Endothelial cell (in vitro differentiated cells): ENCODE measurements at regions not wholly inside any gene's neighbourhood (a gene's known extent, or its start where the extent isn't known, plus 50 kb on each side); places are given as distances from the start of the nearest gene placed in this dataset.

Source experiments
- DNase-seq: peaks from one replicate; pipeline ENCODE4 v3.0.0; 2021; ENCODE audit warnings: low spot score
- H3K27ac Mint-ChIP-seq: one replicate; pipeline ENCODE4 v1.8.0; 2021; ENCODE audit warnings: mixed read lengths, inconsistent platforms; ENCODE audit not compliant: unreplicated experiment
- H3K27me3 Mint-ChIP-seq: one replicate; pipeline ENCODE4 v1.8.0; 2021; ENCODE audit warnings: mild to moderate bottlenecking, moderate library complexity, mixed read lengths, inconsistent platforms; ENCODE audit not compliant: unreplicated experiment
- H3K36me3 Mint-ChIP-seq: one replicate; pipeline ENCODE4 v1.8.0; 2021; ENCODE audit warnings: mild to moderate bottlenecking, low read depth, mixed read lengths, inconsistent platforms; ENCODE audit not compliant: unreplicated experiment
- H3K4me1 Mint-ChIP-seq: one replicate; pipeline ENCODE4 v1.8.0; 2021; ENCODE audit warnings: mild to moderate bottlenecking, mixed read lengths, inconsistent platforms; ENCODE audit not compliant: unreplicated experiment
- H3K4me3 Mint-ChIP-seq: one replicate; pipeline ENCODE4 v1.8.0; 2021; ENCODE audit warnings: mild to moderate bottlenecking, mixed read lengths, inconsistent platforms; ENCODE audit not compliant: unreplicated experiment
- H3K9me3 Mint-ChIP-seq: one replicate; pipeline ENCODE4 v1.8.0; 2021; ENCODE audit warnings: mixed read lengths, inconsistent platforms; ENCODE audit not compliant: unreplicated experiment
- TF ChIP-seq, protein P1 (sequence below): fragments of 200-600 bp; sonication (generic); IDR thresholded peaks from one replicate; pipeline ENCODE4 v1.5.0; 2021; ENCODE audit warnings: antibody characterized with exemption; ENCODE audit not compliant: unreplicated experiment

DNA sequence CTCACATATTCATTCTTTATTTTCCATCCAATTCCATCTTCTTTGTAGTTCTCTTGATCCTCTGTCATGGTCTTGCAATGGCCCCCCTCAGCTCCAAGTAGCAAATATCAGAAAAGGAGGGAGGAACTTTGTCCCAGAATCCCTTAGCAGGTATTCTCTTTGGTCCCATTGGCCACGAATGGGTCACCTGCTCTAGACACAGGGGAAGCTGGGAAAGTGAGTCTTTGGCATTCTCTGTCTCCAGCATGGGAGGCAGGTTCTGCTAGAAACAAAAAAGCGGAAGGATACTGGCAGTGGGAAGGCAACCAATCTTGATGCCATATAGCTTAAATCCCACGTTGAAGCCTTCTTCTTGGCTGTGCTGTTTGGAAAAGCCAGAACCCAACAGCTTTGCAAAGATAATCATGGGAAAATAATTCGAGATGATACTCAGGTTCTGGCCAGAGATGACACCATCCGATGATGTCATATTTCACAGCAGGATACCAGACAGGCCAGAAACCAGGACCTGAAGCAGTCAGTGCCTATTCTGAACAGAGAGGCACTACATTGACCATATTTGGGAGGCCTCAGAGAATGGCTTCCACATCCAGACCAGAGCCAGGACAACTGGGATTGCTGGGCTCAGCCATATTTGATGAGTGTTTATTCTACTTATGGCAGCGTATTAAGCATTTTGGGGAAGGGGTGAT, 110.4 kb upstream of the ATXN3L start:
- TF ChIP-seq, protein P1, sequence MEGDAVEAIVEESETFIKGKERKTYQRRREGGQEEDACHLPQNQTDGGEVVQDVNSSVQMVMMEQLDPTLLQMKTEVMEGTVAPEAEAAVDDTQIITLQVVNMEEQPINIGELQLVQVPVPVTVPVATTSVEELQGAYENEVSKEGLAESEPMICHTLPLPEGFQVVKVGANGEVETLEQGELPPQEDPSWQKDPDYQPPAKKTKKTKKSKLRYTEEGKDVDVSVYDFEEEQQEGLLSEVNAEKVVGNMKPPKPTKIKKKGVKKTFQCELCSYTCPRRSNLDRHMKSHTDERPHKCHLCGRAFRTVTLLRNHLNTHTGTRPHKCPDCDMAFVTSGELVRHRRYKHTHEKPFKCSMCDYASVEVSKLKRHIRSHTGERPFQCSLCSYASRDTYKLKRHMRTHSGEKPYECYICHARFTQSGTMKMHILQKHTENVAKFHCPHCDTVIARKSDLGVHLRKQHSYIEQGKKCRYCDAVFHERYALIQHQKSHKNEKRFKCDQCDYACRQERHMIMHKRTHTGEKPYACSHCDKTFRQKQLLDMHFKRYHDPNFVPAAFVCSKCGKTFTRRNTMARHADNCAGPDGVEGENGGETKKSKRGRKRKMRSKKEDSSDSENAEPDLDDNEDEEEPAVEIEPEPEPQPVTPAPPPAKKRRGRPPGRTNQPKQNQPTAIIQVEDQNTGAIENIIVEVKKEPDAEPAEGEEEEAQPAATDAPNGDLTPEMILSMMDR, result no peak

DNA sequence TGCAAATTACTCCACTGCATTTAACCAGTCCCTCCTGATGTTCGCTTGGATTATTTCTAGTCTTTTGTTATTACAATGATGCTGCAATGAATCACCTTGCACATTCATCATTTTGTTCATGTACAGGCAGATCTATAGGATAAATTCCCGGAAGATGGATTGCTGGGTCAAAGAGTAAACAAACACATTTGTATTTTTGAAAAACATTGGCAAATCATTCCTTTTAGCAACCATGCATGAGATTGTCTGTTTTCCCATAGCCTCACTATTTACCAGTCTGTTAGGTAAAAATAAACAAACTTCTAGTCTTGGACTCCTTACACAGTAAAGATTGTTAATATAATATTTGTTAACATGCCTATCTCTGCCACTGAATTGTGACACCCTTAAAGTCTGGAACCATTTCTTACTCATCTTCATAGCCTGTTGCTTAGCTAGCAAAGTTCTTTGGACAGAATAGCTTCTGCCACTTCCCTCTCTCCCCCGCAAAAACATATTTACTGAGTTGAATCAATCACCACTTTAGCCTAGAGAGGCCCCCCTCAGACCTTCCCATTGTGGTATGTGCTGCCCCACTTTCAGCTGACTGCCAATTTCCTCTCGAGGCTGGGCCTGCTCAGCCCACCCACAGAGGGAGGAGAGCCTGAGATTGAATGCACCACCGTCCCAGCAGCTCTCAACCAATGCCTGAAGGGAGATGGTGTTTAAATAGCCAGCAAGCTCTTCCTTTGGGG, 108.4 kb upstream of the ATXN3L start:
- Mint-ChIP-seq H3K27me3 (no peaks in the 10 kb centered on the region), H3K9me3 (no peaks in the 10 kb centered on the region), H3K36me3 (no peaks in the 10 kb centered on the region), H3K4me3 (no peak overlapping the region), H3K4me1 (peaks cover 8% of the 10 kb centered on the region), H3K27ac (no peak overlapping the region)
- TF ChIP-seq, protein P1, result no peak
- no peak for DNase-seq

More for the DNA sequence above, 110.4 kb upstream of the ATXN3L start:
- Mint-ChIP-seq H3K9me3 (no peaks in the 10 kb centered on the region), H3K27ac (no peak overlapping the region), H3K4me1 (peaks cover 8% of the 10 kb centered on the region), H3K4me3 (no peak overlapping the region), H3K36me3 (no peaks in the 10 kb centered on the region), H3K27me3 (no peaks in the 10 kb centered on the region)
- no peak for DNase-seq

DNA sequence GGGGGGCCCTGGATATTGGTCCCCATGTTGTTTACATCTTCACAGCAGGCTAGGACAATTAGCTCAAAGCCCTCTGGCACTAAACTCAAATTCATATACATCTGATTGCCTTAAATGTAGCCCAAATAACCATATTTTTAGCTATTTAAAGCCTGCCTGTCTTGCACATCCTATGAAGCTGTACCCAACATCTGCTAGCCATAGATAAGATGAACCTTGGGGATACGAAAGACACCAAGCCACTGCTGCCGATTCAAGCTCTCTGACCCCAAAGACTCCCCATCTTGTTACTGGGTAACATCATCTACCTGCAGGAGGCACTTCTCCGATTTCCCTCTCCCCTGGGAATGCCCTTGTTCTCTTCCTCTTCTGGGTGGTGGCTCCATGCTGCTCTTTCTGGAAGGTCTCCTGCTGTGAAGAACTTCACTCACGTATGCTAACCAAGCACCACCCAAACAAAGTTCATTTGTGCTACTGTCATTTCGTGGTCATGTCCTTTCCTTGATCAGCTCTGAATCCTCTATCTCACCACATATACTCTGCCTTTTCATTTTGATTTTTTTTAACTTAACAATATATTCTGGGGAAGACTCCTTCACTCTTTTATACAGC, 107.7 kb upstream of the ATXN3L start:
- Mint-ChIP-seq H3K4me1 (peaks cover 8% of the 10 kb centered on the region), H3K4me3 (no peak overlapping the region), H3K9me3 (no peaks in the 10 kb centered on the region), H3K27me3 (no peaks in the 10 kb centered on the region), H3K27ac (no peak overlapping the region), H3K36me3 (no peaks in the 10 kb centered on the region)
- TF ChIP-seq, protein P1, result no peak
- DNase-seq, result no peak

DNA sequence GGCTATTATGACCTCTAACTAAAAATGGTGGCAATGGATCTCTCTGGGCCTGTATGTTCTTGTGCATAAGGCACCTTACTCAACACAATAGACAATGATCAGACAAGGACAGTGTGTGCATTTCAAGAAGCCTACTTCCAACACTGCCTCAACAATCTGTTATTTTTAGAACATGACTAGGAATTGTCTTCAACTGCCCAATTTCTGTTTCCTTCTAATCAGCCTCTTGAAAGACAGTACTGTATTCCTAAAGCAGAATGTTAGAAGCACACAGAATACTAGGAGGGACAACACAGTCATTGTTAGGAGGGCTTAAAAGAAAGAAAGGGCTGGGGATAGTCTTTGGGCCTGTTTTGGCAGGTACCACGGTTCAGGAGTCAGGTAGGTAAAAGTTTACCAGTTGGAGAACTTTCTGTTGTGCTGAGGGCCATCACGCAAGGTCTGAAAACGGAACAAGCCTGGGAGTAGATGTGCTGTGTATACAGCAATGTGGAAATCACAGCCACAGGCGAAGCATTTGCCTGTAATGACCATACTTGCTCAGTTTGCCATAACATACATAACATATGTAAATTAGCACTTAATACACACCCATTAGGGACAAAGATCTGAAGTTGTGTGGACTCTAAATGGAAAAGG, 100.8 kb upstream of the ATXN3L start:
- Mint-ChIP-seq H3K27ac (no peak overlapping the region), H3K4me1 (peaks cover 2% of the 10 kb centered on the region), H3K36me3 (no peaks in the 10 kb centered on the region), H3K9me3 (no peaks in the 10 kb centered on the region), H3K27me3 (peaks cover 2% of the 10 kb centered on the region), H3K4me3 (no peak overlapping the region)
- DNase-seq, result no peak
- TF ChIP-seq, protein P1, result no peak
